Lung (tissue), 11 donors: ENCODE measurements at regions not wholly inside any gene's neighbourhood (a gene's known extent, or its start where the extent isn't known, plus 50 kb on each side); places are given as distances from the start of the nearest gene placed in this dataset.

Experiments used
- ATAC-seq: fragments of 200-7000 bp; cut with Tn5 transposase; one replicate; pipeline ENCODE4 v1.9.1; 2020; ENCODE audit warnings: moderate number of reproducible peaks; ENCODE audit not compliant: insufficient read depth, low FRiP score
- DNase-seq, 3 donors: peaks; one replicate each; pipeline ENCODE4 v3.0.0-alpha.2; 2013 to 2017
- H3K27ac ChIP-seq, 2 donors: one replicate each; pipeline ENCODE4 v1.5.1; 2013; ENCODE audit warnings: mild to moderate bottlenecking in 2 of 2, moderate library complexity in 2 of 2, control low read depth in 1 of 2, inconsistent platforms in 1 of 2, low read depth in 1 of 2, low read length in 1 of 2
- H3K27me3 ChIP-seq, 3 donors: one replicate each; pipeline ENCODE4 v1.5.1; 2013; ENCODE audit warnings: low read length in 2 of 3; ENCODE audit not compliant: control insufficient read depth in 3 of 3, insufficient read depth in 3 of 3
- H3K36me3 ChIP-seq, 4 donors: one replicate each; pipeline ENCODE4 v1.5.1; 2013; ENCODE audit warnings: low read length in 4 of 4, mild to moderate bottlenecking in 1 of 4, moderate library complexity in 1 of 4; ENCODE audit not compliant: control insufficient read depth in 4 of 4, insufficient read depth in 4 of 4
- H3K4me1 ChIP-seq, 5 donors: one replicate each; pipeline ENCODE4 v1.5.1; 2013; ENCODE audit warnings: low read length in 5 of 5, mild to moderate bottlenecking in 2 of 5, moderate library complexity in 1 of 5; ENCODE audit not compliant: control insufficient read depth in 5 of 5, insufficient read depth in 5 of 5
- H3K4me3 ChIP-seq: one replicate; pipeline ENCODE4 v1.5.1; 2013; ENCODE audit warnings: mild to moderate bottlenecking, control low read depth, moderate library complexity
- H3K9ac ChIP-seq, 2 donors: one replicate each; pipeline ENCODE4 v1.5.1; 2013; ENCODE audit warnings: low read length in 2 of 2, control low read depth in 1 of 2; ENCODE audit not compliant: insufficient read depth in 1 of 2
- H3K9me3 ChIP-seq, 4 donors: one replicate each; pipeline ENCODE4 v1.5.1; 2013; ENCODE audit warnings: low read length in 3 of 4, mild to moderate bottlenecking in 1 of 4, moderate library complexity in 1 of 4; ENCODE audit not compliant: control insufficient read depth in 4 of 4, insufficient read depth in 3 of 4
- CTCF ChIP-seq: IDR thresholded peaks from 2 replicates; pipeline ENCODE4 v1.5.1; 2012; ENCODE audit warnings: mild to moderate bottlenecking; ENCODE audit errors: control extremely low read depth, extremely low read depth
- WGBS, 2 donors: extraction: QIAGEN DNeasy Blood & Tissue Kit; methylation state at CpG; one replicate each; pipeline ENCODE4 v1.1.7; 2013; 5-methylcytosine and 5-hydroxymethylcytosine counted together
- donor health status: control.
- donor health status: control.
- donor health status: Bipolar disorder and iron deficiency.
- donor health status: healthy.
- donor health status: DM: yes; HTN: yes; CAD: no.

DNA sequence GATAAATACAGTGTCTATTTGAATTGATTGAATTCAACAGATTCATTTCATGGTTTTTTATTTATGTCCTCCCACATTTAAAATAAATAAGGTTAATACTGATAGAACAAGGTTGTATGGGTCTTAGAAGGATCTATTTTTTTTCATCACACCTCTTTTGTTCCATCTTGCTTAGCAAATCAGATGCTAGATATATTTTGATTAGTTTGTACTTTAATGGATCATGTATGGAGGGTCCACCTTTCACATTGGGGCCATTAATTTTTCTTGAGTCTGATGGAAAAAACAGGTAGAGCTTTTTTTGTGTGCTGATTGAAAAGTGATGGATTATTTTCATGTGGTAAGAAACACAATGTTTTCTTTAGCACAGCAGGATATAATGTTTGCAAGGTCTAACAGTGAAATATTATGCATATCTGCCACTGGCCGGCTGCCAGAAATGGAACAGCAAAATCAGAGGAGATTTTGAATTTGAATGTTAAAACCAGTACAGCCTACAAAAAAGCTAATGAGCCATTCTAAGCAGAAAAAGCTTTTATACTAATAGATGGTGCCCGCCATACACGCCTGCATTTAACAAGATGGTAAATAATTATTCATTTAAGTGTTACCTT lies 188.1 kb upstream of the ETAA1 start:
- no peak for ATAC-seq
- WGBS, 2 donors: 80 to 82% methylated on average over 3 of the region's 3 CpGs

GRCh38 chr2:67210430-67210829 lies 186.7 kb upstream of the ETAA1 start:
- peaks cover 0 to 34% (median 22%) of the 10 kb centered on the region in 5 donors for H3K4me1 ChIP-seq
- H3K36me3 ChIP-seq: no peaks in the 10 kb centered on the region
- TF ChIP-seq CTCF: no peak
- ATAC-seq (no peak), DNase-seq (no peak)
- H3K27ac ChIP-seq: no peak overlapping the region
- H3K27me3 ChIP-seq: no peaks in the 10 kb centered on the region
- H3K4me3 ChIP-seq: no peak overlapping the region
- H3K9me3 ChIP-seq: no peaks in the 10 kb centered on the region
- H3K9ac ChIP-seq: no peak overlapping the region
- WGBS, 2 donors: 80 to 91% methylated on average over 4 of the region's 4 CpGs

More for the DNA sequence above, 188.1 kb upstream of the ETAA1 start:
- Histone ChIP-seq H3K4me3 (no peak overlapping the region), H3K4me1 (peaks cover 0 to 20% (median 9%) of the 10 kb centered on the region in 5 donors), H3K27ac (no peak overlapping the region), H3K27me3 (no peaks in the 10 kb centered on the region), H3K9ac (no peak overlapping the region), H3K36me3 (no peaks in the 10 kb centered on the region), H3K9me3 (no peaks in the 10 kb centered on the region)
- no peak for TF ChIP-seq CTCF
- DNase-seq: peak; percentile 36 to 61 (median 42)

GRCh38 chr2:67212203-67212602 lies 184.9 kb upstream of the ETAA1 start:
- H3K27me3 ChIP-seq: no peaks in the 10 kb centered on the region
- H3K9me3 ChIP-seq: no peaks in the 10 kb centered on the region
- ATAC-seq: no peak
- H3K36me3 ChIP-seq: no peaks in the 10 kb centered on the region
- no peak for TF ChIP-seq CTCF
- H3K9ac ChIP-seq: peak overlapping the region in 1 of 2 donors; percentile 56
- DNase-seq: peak in 2 of 3 donors; percentile 50 to 55
- H3K27ac ChIP-seq: no peak overlapping the region
- WGBS, 2 donors: 77 to 88% methylated on average over 1 of the region's 1 CpG
- H3K4me1 ChIP-seq: peaks cover 0 to 51% (median 22%) of the 10 kb centered on the region in 5 donors
- H3K4me3 ChIP-seq: no peak overlapping the region

DNA sequence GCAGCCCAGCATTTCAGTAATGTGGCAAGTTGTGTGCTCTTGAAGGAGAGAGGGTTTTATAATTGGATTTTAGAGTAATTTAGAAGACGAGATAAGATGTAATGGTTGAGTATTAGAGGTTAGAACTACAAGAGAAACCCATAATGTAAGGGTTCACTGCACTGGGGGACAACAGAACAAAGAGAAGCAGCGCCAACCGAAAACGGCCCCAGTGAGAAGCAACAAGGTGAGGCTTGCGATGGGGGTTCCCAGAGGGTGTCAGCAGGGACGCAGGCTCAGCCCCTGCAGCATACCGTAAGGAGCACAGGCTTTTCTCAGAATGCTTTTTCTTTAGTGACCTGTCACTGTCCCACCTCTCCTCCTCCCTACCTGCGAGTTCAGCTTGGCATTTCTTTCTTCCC lies 183.9 kb upstream of the ETAA1 start:
- Histone ChIP-seq H3K9ac (peak overlapping the region; percentile 14 to 37), H3K36me3 (no peaks in the 10 kb centered on the region), H3K4me3 (no peak overlapping the region), H3K27ac (no peak overlapping the region), H3K4me1 (peaks cover 0 to 51% (median 22%) of the 10 kb centered on the region in 5 donors), H3K9me3 (no peaks in the 10 kb centered on the region), H3K27me3 (no peaks in the 10 kb centered on the region)
- WGBS, 2 donors: 89% methylated on average over 8 of the region's 8 CpGs
- DNase-seq (peak in 1 of 3 donors; percentile 37), ATAC-seq (no peak)
- TF ChIP-seq CTCF: no peak
